RWPE1 (cell line): ENCODE measurements at regions not wholly inside any gene's neighbourhood (a gene's known extent, or its start where the extent isn't known, plus 50 kb on each side); places are given as distances from the start of the nearest gene placed in this dataset.
"Not testable (repeated sequence)": the region's sequence is repeated elsewhere in the genome, so short reads cannot be mapped to it uniquely, and the experiment has no call there.

Experiments
- CTCF ChIA-PET: fragments of 350-600 bp; sonication (Branson Sonifier 250); formaldehyde crosslinking; extraction: SDS; loops from one replicate; lab custom pipeline; 2021; lab: Yijun Ruan, JAX
- POLR2A ChIA-PET: fragments of 400-600 bp; formaldehyde crosslinking; extraction: SDS; loops from one replicate; lab custom pipeline; 2020; ENCODE audit warnings: antibody characterized with exemption; ENCODE audit not compliant: low non-redundant PET; lab: Yijun Ruan, JAX
- DNase-seq: peaks from one replicate; pipeline ENCODE4 v3.0.0; 2012; ENCODE audit warnings: low spot score
- H3K27ac ChIP-seq: fragments of 450-650 bp; 2 replicates; pipeline ENCODE4 v1.5.1; 2017
- TF ChIP-seq, protein P1 (sequence below): fragments of 450-650 bp; conservative IDR thresholded peaks from 2 replicates; pipeline ENCODE4 v1.5.1; 2017; ENCODE audit warnings: low read depth, mild to moderate bottlenecking

DNA sequence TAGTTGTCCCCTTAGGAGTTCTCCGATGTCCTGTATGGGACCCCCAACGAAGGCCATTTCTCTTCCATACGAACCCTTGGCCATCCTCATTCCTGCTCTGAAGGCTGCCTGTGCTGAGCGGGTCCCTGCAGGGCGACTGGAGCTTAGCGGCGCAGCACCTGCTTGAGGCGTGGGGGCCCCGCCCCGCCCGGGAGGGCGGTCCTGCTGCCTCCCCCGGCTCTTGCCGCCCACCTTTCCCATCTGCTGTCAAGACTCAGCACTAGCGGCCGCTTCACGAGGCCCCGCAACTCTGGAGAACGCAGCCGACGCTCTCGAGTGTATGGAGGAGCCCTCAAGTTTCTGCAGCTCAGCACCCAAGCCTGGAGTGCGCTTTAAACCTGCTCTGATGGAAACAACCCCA lies 197.7 kb downstream of the TRIML1 start:
- H3K27ac ChIP-seq, result no peak overlapping the region
- POLR2A ChIA-PET, result no interaction called here
- CTCF ChIA-PET, result no interaction called here
- TF ChIP-seq, protein P1, sequence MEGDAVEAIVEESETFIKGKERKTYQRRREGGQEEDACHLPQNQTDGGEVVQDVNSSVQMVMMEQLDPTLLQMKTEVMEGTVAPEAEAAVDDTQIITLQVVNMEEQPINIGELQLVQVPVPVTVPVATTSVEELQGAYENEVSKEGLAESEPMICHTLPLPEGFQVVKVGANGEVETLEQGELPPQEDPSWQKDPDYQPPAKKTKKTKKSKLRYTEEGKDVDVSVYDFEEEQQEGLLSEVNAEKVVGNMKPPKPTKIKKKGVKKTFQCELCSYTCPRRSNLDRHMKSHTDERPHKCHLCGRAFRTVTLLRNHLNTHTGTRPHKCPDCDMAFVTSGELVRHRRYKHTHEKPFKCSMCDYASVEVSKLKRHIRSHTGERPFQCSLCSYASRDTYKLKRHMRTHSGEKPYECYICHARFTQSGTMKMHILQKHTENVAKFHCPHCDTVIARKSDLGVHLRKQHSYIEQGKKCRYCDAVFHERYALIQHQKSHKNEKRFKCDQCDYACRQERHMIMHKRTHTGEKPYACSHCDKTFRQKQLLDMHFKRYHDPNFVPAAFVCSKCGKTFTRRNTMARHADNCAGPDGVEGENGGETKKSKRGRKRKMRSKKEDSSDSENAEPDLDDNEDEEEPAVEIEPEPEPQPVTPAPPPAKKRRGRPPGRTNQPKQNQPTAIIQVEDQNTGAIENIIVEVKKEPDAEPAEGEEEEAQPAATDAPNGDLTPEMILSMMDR, result no peak
- no peak for DNase-seq

DNA sequence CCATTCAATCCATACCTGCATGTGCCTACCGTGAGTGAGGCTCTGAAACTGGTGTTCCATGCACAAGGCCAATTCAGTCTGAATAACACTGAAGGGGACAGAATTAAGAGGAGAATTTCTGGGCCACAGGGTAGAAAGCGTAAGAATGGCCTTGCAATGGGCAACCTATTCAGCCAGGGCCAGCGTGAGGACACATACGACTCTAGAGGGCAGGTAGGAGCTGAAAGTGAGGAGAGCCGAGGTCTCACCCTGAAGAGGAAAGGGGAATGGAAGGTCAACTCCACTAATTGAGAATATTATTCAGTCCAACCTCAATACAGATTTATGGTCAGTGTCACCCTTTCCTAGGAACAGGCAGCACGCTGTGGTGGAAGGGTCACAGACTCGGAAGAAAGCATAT lies 202.2 kb downstream of the TRIML1 start:
- CTCF ChIA-PET, result no interaction called here
- no peak overlapping the region for H3K27ac ChIP-seq
- TF ChIP-seq, protein P1, result no peak
- POLR2A ChIA-PET, result no interaction called here
- DNase-seq, result no peak

DNA sequence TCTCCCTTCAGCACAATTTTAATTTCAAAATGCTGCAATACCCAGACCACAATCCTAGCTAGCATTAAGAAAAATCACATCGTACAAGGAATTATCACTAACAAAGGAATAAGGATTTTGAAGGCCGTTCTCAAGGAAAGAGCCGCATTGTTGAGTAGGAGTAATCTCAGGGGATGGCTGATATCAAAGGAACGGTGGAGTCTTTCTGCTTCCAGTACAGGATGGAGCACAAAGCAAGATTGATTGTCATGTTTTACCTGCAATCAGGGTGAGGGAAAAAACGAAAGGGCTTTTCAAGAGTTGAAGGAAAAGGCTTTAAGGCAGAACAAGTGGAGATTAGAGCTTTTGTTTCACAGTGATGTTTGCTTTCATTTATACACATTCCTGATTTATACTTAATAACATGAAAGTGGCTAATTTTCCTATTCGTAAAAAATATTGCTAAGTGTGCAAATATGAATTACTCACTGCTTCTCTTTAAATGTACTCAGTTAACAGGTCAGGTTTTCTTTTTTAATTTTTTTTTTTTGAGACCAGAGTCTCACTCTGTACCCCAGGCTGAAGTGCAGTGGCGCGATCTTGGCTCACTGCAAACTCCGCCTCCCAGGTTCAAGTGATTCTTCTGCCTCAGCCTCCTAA lies 207.0 kb downstream of the TRIML1 start:
- CTCF ChIA-PET, result interaction anchor here (0.6 kb wide), 1 partner anchor 716 kb away, joined by 3 read pairs; no protein-coding TSS in a partner anchor
- TF ChIP-seq, protein P1, result no peak

DNA sequence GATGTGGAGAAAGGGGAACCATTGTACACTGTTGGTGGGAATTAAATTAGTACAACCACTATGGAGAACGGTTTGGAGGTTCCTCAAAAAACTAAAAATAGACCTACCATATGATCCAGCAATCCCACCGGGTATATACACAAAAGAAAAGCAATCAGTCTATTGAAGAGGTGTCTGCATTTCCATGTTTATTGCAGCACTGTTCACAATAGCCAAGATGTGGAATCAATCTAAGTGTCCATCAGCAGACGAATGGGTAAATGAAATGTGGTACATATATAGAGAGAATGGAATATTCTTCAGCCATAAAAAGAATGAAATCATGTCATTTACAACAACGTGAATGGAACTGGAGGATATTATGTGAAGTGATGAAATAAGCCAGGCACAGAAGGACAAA lies 208.1 kb downstream of the TRIML1 start:
- POLR2A ChIA-PET, result no interaction called here
- CTCF ChIA-PET, result interaction anchor here (0.6 kb wide), 1 partner anchor 715 kb away, joined by 3 read pairs; no protein-coding TSS in a partner anchor
- H3K27ac ChIP-seq, result no peak overlapping the region
- DNase-seq, result no peak
- TF ChIP-seq, protein P1, result no peak

More for the DNA sequence above, 207.0 kb downstream of the TRIML1 start:
- H3K27ac ChIP-seq, result no peak overlapping the region
- no peak for DNase-seq
- POLR2A ChIA-PET, result no interaction called here

DNA sequence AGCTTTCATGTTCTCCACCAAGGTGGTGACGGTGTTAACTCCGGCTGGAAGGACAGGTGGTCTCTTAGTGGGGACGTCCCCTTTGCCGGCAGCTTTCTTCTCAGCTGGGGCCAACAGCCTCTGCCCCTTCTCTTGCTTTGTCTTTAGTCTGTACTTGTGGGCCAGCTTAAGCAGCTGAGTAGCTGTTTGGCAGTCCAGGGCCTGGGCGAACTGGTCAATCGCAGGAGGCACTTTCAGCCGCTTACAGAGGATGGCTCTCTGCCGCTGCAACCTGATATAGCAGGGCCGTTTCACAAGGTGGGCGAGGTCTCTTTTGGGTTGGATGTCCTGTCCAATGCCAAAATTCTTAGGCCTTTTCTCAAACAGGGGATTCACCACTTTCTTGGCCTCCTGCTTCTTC lies 210.3 kb downstream of the TRIML1 start:
- CTCF ChIA-PET, H3K27ac ChIP-seq, POLR2A ChIA-PET, DNase-seq: not testable (repeated sequence)

DNA sequence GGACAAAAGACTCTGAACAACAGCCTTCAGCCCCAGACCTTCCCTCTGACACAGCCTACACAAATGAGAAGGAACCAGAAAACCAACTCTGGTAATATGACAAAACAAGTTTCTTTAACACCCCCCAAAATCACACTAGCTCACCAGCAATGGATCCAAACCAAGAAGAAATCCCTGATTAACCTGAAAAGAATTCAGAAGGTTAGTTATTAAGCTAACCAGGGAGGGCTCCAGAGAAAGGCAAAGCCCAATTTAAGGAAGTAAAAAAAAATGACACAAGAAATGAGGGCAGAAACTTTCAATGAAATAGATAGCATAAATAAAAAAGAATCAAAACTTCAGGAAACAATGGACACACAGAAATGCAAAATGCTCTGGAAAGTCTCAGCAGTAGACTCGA lies 224.0 kb downstream of the TRIML1 start:
- ChIA-PET CTCF (no interaction called here), POLR2A (no interaction called here)
- no peak overlapping the region for H3K27ac ChIP-seq
- DNase-seq, result no peak
- TF ChIP-seq, protein P1, result no peak

DNA sequence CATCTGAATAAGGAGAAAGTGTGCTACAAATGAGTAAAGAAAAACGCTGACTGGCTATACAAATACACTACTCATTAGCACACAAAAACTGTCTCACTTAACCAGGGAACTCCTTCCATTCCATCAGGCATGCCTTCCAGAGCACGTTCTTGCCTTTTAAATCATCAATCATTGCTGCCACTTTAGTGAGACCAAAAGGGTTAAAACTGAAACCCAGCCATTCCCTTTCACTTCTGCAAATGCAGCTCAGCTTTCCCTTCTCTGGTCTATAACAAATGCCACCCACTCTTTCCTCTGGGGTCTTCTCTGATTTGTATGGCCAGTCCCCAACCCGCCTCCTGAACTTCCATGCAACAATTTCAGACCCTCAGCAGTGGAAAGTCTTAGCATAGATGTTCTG lies 231.5 kb downstream of the TRIML1 start:
- no peak for DNase-seq
- POLR2A ChIA-PET, result no interaction called here
- TF ChIP-seq, protein P1, result no peak
- H3K27ac ChIP-seq, result no peak overlapping the region
- CTCF ChIA-PET, result no interaction called here
